ENCODE measurements at regions not wholly inside any gene's neighbourhood (a gene's known extent, or its start where the extent isn't known, plus 50 kb on each side); places are given as distances from the start of the nearest gene placed in this dataset.
A peak's percentile ranks its signal among the peaks of the same experiment; 100 is the strongest.
"Not testable (repeated sequence)": the region's sequence is repeated elsewhere in the genome, so short reads cannot be mapped to it uniquely, and the experiment has no call there.

- DNase-seq (ENCODE audit: low spot score): no peak
Observed at GRCh38 chr7:79952399-79952798, 182.2 kb upstream of the GNAI1 start.

GRCh38 chr7:79951415-79951814, 183.2 kb upstream of the GNAI1 start:
- DNase-seq (ENCODE audit: low spot score): no peak

GRCh38 chr7:79949778-79950177, 184.9 kb upstream of the GNAI1 start:
- no peak for DNase-seq (ENCODE audit: low spot score)

- DNase-seq (ENCODE audit: low spot score): no peak
Observed at GRCh38 chr7:79936281-79936983, 198.2 kb upstream of the GNAI1 start.

GRCh38 chr7:79934727-79935126, 199.9 kb upstream of the GNAI1 start:
- no peak for DNase-seq (ENCODE audit: low spot score)

GRCh38 chr7:79933144-79933543, 201.5 kb upstream of the GNAI1 start:
- DNase-seq (ENCODE audit: low spot score): no peak

- DNase-seq (ENCODE audit: low spot score): peak; percentile 11
Observed at GRCh38 chr7:79930604-79931003, 204.0 kb upstream of the GNAI1 start.

- DNase-seq (ENCODE audit: low spot score): no peak
Observed at GRCh38 chr7:79927116-79927515, 207.5 kb upstream of the GNAI1 start.

- no peak for DNase-seq (ENCODE audit: low spot score)
Observed at GRCh38 chr7:79923953-79924352, 210.7 kb upstream of the GNAI1 start.

GRCh38 chr7:79922894-79923293, 211.7 kb upstream of the GNAI1 start:
- no peak for DNase-seq (ENCODE audit: low spot score)

- no peak for DNase-seq (ENCODE audit: low spot score)
Observed at GRCh38 chr7:79921976-79922375, 212.7 kb upstream of the GNAI1 start.

- not testable (repeated sequence) for DNase-seq (ENCODE audit: low spot score)
Observed at GRCh38 chr7:79918632-79919031, 216.0 kb upstream of the GNAI1 start.

- DNase-seq (ENCODE audit: low spot score): not testable (repeated sequence)
Observed at GRCh38 chr7:79915346-79915745, 219.3 kb upstream of the GNAI1 start.

GRCh38 chr7:79912213-79912633, 222.4 kb upstream of the GNAI1 start:
- DNase-seq (ENCODE audit: low spot score): no peak

- DNase-seq (ENCODE audit: low spot score): no peak
Observed at GRCh38 chr7:79911420-79911819, 223.2 kb upstream of the GNAI1 start.

GRCh38 chr7:79909176-79909575, 225.5 kb upstream of the GNAI1 start:
- no peak for DNase-seq (ENCODE audit: low spot score)

GRCh38 chr7:79897166-79897565, 237.5 kb upstream of the GNAI1 start:
- DNase-seq (ENCODE audit: low spot score): no peak

- DNase-seq (ENCODE audit: low spot score): no peak
Observed at GRCh38 chr7:79893991-79894390, 240.6 kb upstream of the GNAI1 start.

- no peak for DNase-seq (ENCODE audit: low spot score)
Observed at GRCh38 chr7:79882922-79883321, 251.7 kb upstream of the GNAI1 start.

- peak; percentile 24 for DNase-seq (ENCODE audit: low spot score)
Observed at GRCh38 chr7:79880312-79880711, 254.3 kb upstream of the GNAI1 start.

- DNase-seq (ENCODE audit: low spot score): no peak
Observed at GRCh38 chr7:79877874-79878465, 256.7 kb upstream of the GNAI1 start.

GRCh38 chr7:79876848-79877252, 257.8 kb upstream of the GNAI1 start:
- DNase-seq (ENCODE audit: low spot score): no peak

GRCh38 chr7:79874797-79875196, 259.8 kb upstream of the GNAI1 start:
- DNase-seq (ENCODE audit: low spot score): no peak

- no peak for DNase-seq (ENCODE audit: low spot score)
Observed at GRCh38 chr7:79872176-79872575, 262.5 kb upstream of the GNAI1 start.
